Activated CD4-positive, alpha-beta T cell treated with anti-CD3 and anti-CD28 coated beads for 36 hours (primary cell): ENCODE measurements at regions not wholly inside any gene's neighbourhood (a gene's known extent, or its start where the extent isn't known, plus 50 kb on each side); places are given as distances from the start of the nearest gene placed in this dataset.
"Not testable (repeated sequence)": the region's sequence is repeated elsewhere in the genome, so short reads cannot be mapped to it uniquely, and the experiment has no call there.

ENCODE experiments used
- ATAC-seq: fragments of 200-7000 bp; cut with Tn5 transposase; one replicate; pipeline ENCODE4 v1.10.0; 2021; ENCODE audit warnings: mild to moderate bottlenecking, moderate library complexity
- CTCF ChIA-PET: fragments of 350-600 bp; sonication (Branson Sonifier 250); formaldehyde crosslinking; loops from one replicate; lab custom pipeline; 2021; ENCODE audit warnings: antibody characterized with exemption; lab: Charles Lee
- POLR2A ChIA-PET: fragments of 350-600 bp; sonication (Branson Sonifier 250); formaldehyde crosslinking; loops from one replicate; lab custom pipeline; 2021; ENCODE audit warnings: antibody characterized with exemption, inconsistent platforms; lab: Charles Lee
- DNase-seq: peaks from one replicate; pipeline ENCODE4 v3.0.0-alpha.2; 2020
- H3K27ac Mint-ChIP-seq: one replicate; pipeline ENCODE4 v1.8.0; 2021; ENCODE audit warnings: mixed read lengths
- H3K27me3 Mint-ChIP-seq: one replicate; pipeline ENCODE4 v1.8.0; 2021; ENCODE audit warnings: mixed read lengths
- H3K36me3 Mint-ChIP-seq: one replicate; pipeline ENCODE4 v1.8.0; 2021; ENCODE audit warnings: low read depth, mixed read lengths
- H3K4me1 Mint-ChIP-seq: one replicate; pipeline ENCODE4 v1.8.0; 2021; ENCODE audit warnings: mixed read lengths
- H3K4me3 Mint-ChIP-seq: one replicate; pipeline ENCODE4 v1.8.0; 2021; ENCODE audit warnings: mild to moderate bottlenecking, moderate library complexity, mixed read lengths
- H3K9me3 Mint-ChIP-seq: one replicate; pipeline ENCODE4 v1.8.0; 2021; ENCODE audit warnings: low read depth, mixed read lengths
- intact Hi-C, 2 experiments: fragments of 100-400 bp; cut with DNase I in 1 of 2; cut with micrococcal nuclease in 1 of 2; formaldehyde crosslinking; loops; one replicate each; pipeline versions ENCODE4 v1.14.2 to v1.15.1; 2022 to 2024; cut with DNase I, micrococcal nuclease

GRCh38 chr2:124993809-124994208, 968.7 kb downstream of the CNTNAP5 start:
- no peak overlapping the region for H3K27ac Mint-ChIP-seq
- H3K9me3 Mint-ChIP-seq: peaks cover 1% of the 10 kb centered on the region
- POLR2A ChIA-PET: no interaction called here
- DNase-seq: no peak
- H3K27me3 Mint-ChIP-seq: no peaks in the 10 kb centered on the region
- intact Hi-C loops: no loop called here
- no peaks in the 10 kb centered on the region for H3K36me3 Mint-ChIP-seq
- CTCF ChIA-PET: no interaction called here
- H3K4me3 Mint-ChIP-seq: no peak overlapping the region
- no peak for ATAC-seq
- no peaks in the 10 kb centered on the region for H3K4me1 Mint-ChIP-seq

GRCh38 chr2:124995185-124995912, 970.3 kb downstream of the CNTNAP5 start:
- H3K4me3 Mint-ChIP-seq: no peak overlapping the region
- no peaks in the 10 kb centered on the region for H3K36me3 Mint-ChIP-seq
- DNase-seq (no peak), ATAC-seq (no peak)
- ChIA-PET POLR2A (no interaction called here), CTCF (no interaction called here)
- no peak overlapping the region for H3K27ac Mint-ChIP-seq
- H3K27me3 Mint-ChIP-seq: no peaks in the 10 kb centered on the region
- H3K4me1 Mint-ChIP-seq: no peaks in the 10 kb centered on the region
- H3K9me3 Mint-ChIP-seq: peaks cover 1% of the 10 kb centered on the region
- intact Hi-C loops: no loop called here

- no peak for DNase-seq
- intact Hi-C loops: no loop called here
- ChIA-PET CTCF (no interaction called here), POLR2A (no interaction called here)
- no peak overlapping the region for H3K4me3 Mint-ChIP-seq
- no peaks in the 10 kb centered on the region for H3K4me1 Mint-ChIP-seq
- peaks cover 3% of the 10 kb centered on the region for H3K9me3 Mint-ChIP-seq
- H3K36me3 Mint-ChIP-seq: no peaks in the 10 kb centered on the region
- no peaks in the 10 kb centered on the region for H3K27me3 Mint-ChIP-seq
- ATAC-seq: no peak
- no peak overlapping the region for H3K27ac Mint-ChIP-seq
Measured at GRCh38 chr2:124996406-124996805, 971.3 kb downstream of the CNTNAP5 start.

- no peaks in the 10 kb centered on the region for H3K4me1 Mint-ChIP-seq
- H3K27ac Mint-ChIP-seq: no peak overlapping the region
- POLR2A ChIA-PET: no interaction called here
- ATAC-seq: no peak
- no peak for DNase-seq
- no peaks in the 10 kb centered on the region for H3K36me3 Mint-ChIP-seq
- CTCF ChIA-PET: no interaction called here
- H3K27me3 Mint-ChIP-seq: no peaks in the 10 kb centered on the region
- H3K4me3 Mint-ChIP-seq: no peak overlapping the region
- peaks cover 4% of the 10 kb centered on the region for H3K9me3 Mint-ChIP-seq
- intact Hi-C loops: no loop called here
Measured at GRCh38 chr2:124999906-125000305, 974.8 kb downstream of the CNTNAP5 start.

- ChIA-PET CTCF (no interaction called here), POLR2A (no interaction called here)
- H3K4me3 Mint-ChIP-seq: no peak overlapping the region
Measured at GRCh38 chr2:125004106-125004800, 979.2 kb downstream of the CNTNAP5 start.

GRCh38 chr2:125006676-125007075, 981.6 kb downstream of the CNTNAP5 start:
- H3K4me3 Mint-ChIP-seq: no peak overlapping the region
- ChIA-PET CTCF (no interaction called here), POLR2A (no interaction called here)
- no peaks in the 10 kb centered on the region for H3K27me3 Mint-ChIP-seq
- DNase-seq (no peak), ATAC-seq (no peak)
- no peak overlapping the region for H3K27ac Mint-ChIP-seq
- intact Hi-C loops: no loop called here
- H3K36me3 Mint-ChIP-seq: no peaks in the 10 kb centered on the region
- no peaks in the 10 kb centered on the region for H3K4me1 Mint-ChIP-seq
- H3K9me3 Mint-ChIP-seq: peaks cover 9% of the 10 kb centered on the region

More at GRCh38 chr2:125004106-125004800, 979.2 kb downstream of the CNTNAP5 start:
- ATAC-seq: no peak
- intact Hi-C loops: no loop called here
- Mint-ChIP-seq H3K9me3 (peaks cover 4% of the 10 kb centered on the region), H3K4me1 (no peaks in the 10 kb centered on the region), H3K36me3 (no peaks in the 10 kb centered on the region), H3K27me3 (no peaks in the 10 kb centered on the region), H3K27ac (no peak overlapping the region)
- no peak for DNase-seq

GRCh38 chr2:125028721-125029120, 1003.6 kb downstream of the CNTNAP5 start:
- POLR2A ChIA-PET, intact Hi-C loops: not testable (repeated sequence)

GRCh38 chr2:125033871-125034270, 1008.8 kb downstream of the CNTNAP5 start:
- H3K36me3 Mint-ChIP-seq: no peaks in the 10 kb centered on the region
- peaks cover 29% of the 10 kb centered on the region for H3K9me3 Mint-ChIP-seq
- DNase-seq (no peak), ATAC-seq (no peak)
- H3K4me3 Mint-ChIP-seq: no peak overlapping the region
- POLR2A ChIA-PET: no interaction called here
- H3K27ac Mint-ChIP-seq: no peak overlapping the region
- no peaks in the 10 kb centered on the region for H3K4me1 Mint-ChIP-seq
- CTCF ChIA-PET: no interaction called here
- H3K27me3 Mint-ChIP-seq: no peaks in the 10 kb centered on the region
- intact Hi-C loops: no loop called here

More at GRCh38 chr2:125028721-125029120, 1003.6 kb downstream of the CNTNAP5 start:
- H3K27ac Mint-ChIP-seq, ATAC-seq, H3K4me3 Mint-ChIP-seq, H3K36me3 Mint-ChIP-seq, H3K4me1 Mint-ChIP-seq, H3K27me3 Mint-ChIP-seq, DNase-seq, CTCF ChIA-PET: not testable (repeated sequence)
- H3K9me3 Mint-ChIP-seq: peaks cover 31% of the 10 kb centered on the region

GRCh38 chr2:125037135-125037653, 1012.1 kb downstream of the CNTNAP5 start:
- ATAC-seq: no peak
- DNase-seq: no peak
- Mint-ChIP-seq H3K4me3 (no peak overlapping the region), H3K9me3 (peaks cover 24% of the 10 kb centered on the region), H3K27me3 (no peaks in the 10 kb centered on the region), H3K27ac (no peak overlapping the region), H3K36me3 (no peaks in the 10 kb centered on the region), H3K4me1 (no peaks in the 10 kb centered on the region)
- intact Hi-C loops: no loop called here
- POLR2A ChIA-PET: no interaction called here
- CTCF ChIA-PET: no interaction called here

- Mint-ChIP-seq H3K27ac (no peak overlapping the region), H3K36me3 (no peaks in the 10 kb centered on the region), H3K4me3 (no peak overlapping the region), H3K9me3 (peaks cover 12% of the 10 kb centered on the region), H3K27me3 (no peaks in the 10 kb centered on the region), H3K4me1 (no peaks in the 10 kb centered on the region)
- intact Hi-C loops: no loop called here
- ATAC-seq: no peak
- no peak for DNase-seq
- CTCF ChIA-PET: no interaction called here
- POLR2A ChIA-PET: no interaction called here
Measured at GRCh38 chr2:125041846-125042245, 1016.8 kb downstream of the CNTNAP5 start.

GRCh38 chr2:125042727-125043126, 1017.6 kb downstream of the CNTNAP5 start:
- no peak overlapping the region for H3K27ac Mint-ChIP-seq
- ATAC-seq (no peak), DNase-seq (no peak)
- H3K4me1 Mint-ChIP-seq: no peaks in the 10 kb centered on the region
- no peak overlapping the region for H3K4me3 Mint-ChIP-seq
- no peaks in the 10 kb centered on the region for H3K27me3 Mint-ChIP-seq
- H3K9me3 Mint-ChIP-seq: peaks cover 10% of the 10 kb centered on the region
- H3K36me3 Mint-ChIP-seq: no peaks in the 10 kb centered on the region
- POLR2A ChIA-PET: no interaction called here
- intact Hi-C loops: no loop called here
- CTCF ChIA-PET: no interaction called here
